ENCODE measurements at regions not wholly inside any gene's neighbourhood (a gene's known extent, or its start where the extent isn't known, plus 50 kb on each side); places are given as distances from the start of the nearest gene placed in this dataset.

GRCh38 chr4:10182446-10183424, 66.1 kb upstream of the WDR1 start:
- no peak for TF ChIP-seq ZNF513 (CRISPR knock-in tag; conservative IDR thresholded peaks at IDR 0.05)
- no peak for TF ChIP-seq EP300 (IDR thresholded peaks at IDR 0.05; ENCODE audit: low read depth in 2 of 2, low read length in 2 of 2)
- TF ChIP-seq EP300 (CRISPR knock-in tag; IDR thresholded peaks at IDR 0.05; ENCODE audit: borderline replicate concordance): no peak
- TF ChIP-seq SUZ12 (IDR thresholded peaks at IDR 0.05; ENCODE audit: low read depth, low read length): no peak
- no peak for TF ChIP-seq FOXM1 (CRISPR knock-in tag; IDR thresholded peaks at IDR 0.05)
- TF ChIP-seq ZNF333 (CRISPR knock-in tag; IDR thresholded peaks at IDR 0.05; ENCODE audit: borderline replicate concordance): no peak
- no peak for TF ChIP-seq MIER2 (CRISPR knock-in tag; IDR thresholded peaks at IDR 0.05)
- TF ChIP-seq CREB1 (IDR thresholded peaks at IDR 0.05): no peak
- no peak for TF ChIP-seq CREB1 (CRISPR knock-in tag; IDR thresholded peaks at IDR 0.05)
- no peak for TF ChIP-seq NFRKB (IDR thresholded peaks at IDR 0.05)
- TF ChIP-seq CTCF (CRISPR knock-in tag; IDR thresholded peaks at IDR 0.05): no peak
- no peak for TF ChIP-seq MAFK (conservative IDR thresholded peaks at IDR 0.05 in 1 of 2, IDR thresholded peaks at IDR 0.05 in 1 of 2; ENCODE audit: low read length in 2 of 2)
- TF ChIP-seq TAF1 (CRISPR knock-in tag; IDR thresholded peaks at IDR 0.05): no peak
- no peak for TF ChIP-seq MYC (CRISPR knock-in tag; IDR thresholded peaks at IDR 0.05; ENCODE audit: borderline replicate concordance)
- TF ChIP-seq ZNF124 (CRISPR knock-in tag; IDR thresholded peaks at IDR 0.05): no peak
- TF ChIP-seq HDAC2 (CRISPR knock-in tag; IDR thresholded peaks at IDR 0.05): no peak
